ENCODE measurements at regions not wholly inside any gene's neighbourhood (a gene's known extent, or its start where the extent isn't known, plus 50 kb on each side); places are given as distances from the start of the nearest gene placed in this dataset.

DNA sequence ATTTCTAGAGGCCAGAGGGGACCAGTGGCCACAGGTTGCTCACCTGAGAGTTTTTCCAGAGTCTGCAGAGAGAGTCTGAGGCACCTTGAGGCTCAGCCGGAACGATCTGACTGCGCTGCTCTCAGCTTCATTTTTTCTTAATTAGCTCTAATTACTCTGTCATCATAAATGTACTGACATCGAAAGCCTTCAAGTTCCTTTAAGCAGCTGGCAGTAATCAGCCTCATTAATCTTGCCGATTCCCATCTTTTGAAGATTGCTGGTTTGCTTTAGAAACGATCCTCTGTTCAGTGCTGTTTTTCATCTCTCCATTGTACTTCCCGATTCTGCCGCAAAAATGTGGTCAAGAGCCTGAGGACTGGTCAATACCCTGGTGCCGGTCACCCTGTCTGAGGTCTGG, 454.7 kb downstream of the TYW1 start:
- in situ Hi-C loops (cut with HindIII; ENCODE audit: low pct_ligation_motif_present, low sequenced_read_pairs): no loop called here
- Histone ChIP-seq H3K27me3 (replicated peaks) (no peaks in the 10 kb centered on the region), H3K36me3 (replicated peaks) (no peaks in the 10 kb centered on the region), H3K4me3 (ENCODE audit: low read depth, low read length) (no peak overlapping the region), H3K27ac (no peak overlapping the region)
- DNase-seq: no peak
- TF ChIP-seq, protein P1, sequence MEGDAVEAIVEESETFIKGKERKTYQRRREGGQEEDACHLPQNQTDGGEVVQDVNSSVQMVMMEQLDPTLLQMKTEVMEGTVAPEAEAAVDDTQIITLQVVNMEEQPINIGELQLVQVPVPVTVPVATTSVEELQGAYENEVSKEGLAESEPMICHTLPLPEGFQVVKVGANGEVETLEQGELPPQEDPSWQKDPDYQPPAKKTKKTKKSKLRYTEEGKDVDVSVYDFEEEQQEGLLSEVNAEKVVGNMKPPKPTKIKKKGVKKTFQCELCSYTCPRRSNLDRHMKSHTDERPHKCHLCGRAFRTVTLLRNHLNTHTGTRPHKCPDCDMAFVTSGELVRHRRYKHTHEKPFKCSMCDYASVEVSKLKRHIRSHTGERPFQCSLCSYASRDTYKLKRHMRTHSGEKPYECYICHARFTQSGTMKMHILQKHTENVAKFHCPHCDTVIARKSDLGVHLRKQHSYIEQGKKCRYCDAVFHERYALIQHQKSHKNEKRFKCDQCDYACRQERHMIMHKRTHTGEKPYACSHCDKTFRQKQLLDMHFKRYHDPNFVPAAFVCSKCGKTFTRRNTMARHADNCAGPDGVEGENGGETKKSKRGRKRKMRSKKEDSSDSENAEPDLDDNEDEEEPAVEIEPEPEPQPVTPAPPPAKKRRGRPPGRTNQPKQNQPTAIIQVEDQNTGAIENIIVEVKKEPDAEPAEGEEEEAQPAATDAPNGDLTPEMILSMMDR (IDR thresholded peaks at IDR 0.05; ENCODE audit: low read depth, low read length, missing control alignments): no peak

DNA sequence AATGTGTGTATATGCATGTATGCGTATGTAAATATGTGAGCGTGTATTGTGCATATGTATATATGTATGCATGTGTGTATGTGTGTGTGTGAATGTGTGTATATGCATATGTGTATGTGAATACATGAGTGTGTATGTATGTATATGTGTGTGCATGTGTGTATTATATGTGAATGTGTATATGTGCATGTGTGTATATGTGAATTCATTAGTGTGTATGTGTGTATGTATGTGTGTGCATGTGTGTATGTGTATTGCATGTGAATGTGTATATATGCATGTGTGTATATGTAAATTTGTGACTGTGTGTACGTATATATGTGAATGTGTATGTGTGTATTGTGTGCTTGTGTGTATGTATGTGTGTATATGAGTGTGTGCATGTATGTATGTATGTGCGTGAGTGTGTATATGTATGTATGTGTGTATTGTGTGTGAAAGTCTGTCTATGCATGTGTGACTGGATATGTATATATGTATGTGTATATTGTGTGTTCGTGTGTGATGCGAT, 455.9 kb downstream of the TYW1 start:
- no peak overlapping the region for H3K4me3 ChIP-seq (ENCODE audit: low read depth, low read length)
- H3K27me3 ChIP-seq (replicated peaks): no peaks in the 10 kb centered on the region
- H3K36me3 ChIP-seq (replicated peaks): no peaks in the 10 kb centered on the region
- TF ChIP-seq, protein P1 (IDR thresholded peaks at IDR 0.05; ENCODE audit: low read depth, low read length, missing control alignments): no peak
- in situ Hi-C loops (cut with HindIII; ENCODE audit: low pct_ligation_motif_present, low sequenced_read_pairs): no loop called here
- no peak overlapping the region for H3K27ac ChIP-seq
- no peak for DNase-seq

DNA sequence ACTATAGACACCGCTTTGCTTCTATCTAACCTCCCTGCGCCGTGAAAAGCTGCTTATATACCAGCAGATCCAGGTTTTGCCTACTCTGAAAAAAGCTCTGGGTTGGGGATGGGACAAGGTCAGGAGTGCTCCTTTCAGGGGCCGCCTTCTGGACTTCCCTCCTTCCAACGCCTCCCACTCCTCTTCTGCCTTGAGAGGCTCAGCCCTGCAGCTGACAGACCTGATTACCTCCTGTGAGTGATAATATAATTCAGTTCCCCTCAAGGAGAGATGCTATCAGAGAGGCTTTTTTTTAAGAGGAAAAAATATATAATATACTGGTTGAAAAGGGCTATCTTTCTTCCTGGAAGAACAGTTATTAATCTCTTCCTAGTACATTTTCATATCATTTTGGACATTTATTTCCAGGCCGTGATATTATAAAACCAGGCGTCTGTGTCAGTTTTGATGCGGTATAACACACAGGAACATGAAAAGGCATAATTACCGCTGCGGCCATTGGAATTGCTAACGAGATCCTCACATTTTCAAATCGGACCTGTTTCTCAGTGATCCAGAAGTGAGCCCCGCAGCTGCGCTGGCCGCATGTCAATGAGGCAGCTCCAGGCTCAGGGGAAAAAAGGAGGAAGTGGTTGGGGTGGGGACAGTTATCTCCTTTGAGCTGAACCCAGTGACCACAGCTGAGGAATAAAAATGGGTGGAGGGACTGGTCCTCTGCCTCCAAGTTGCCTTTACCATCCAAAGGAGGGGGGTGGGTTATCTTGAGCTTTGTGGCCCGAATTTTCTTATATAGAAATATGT, 457.1 kb downstream of the TYW1 start:
- in situ Hi-C loops (cut with HindIII; ENCODE audit: low pct_ligation_motif_present, low sequenced_read_pairs): no loop called here
- TF ChIP-seq, protein P1 (IDR thresholded peaks at IDR 0.05; ENCODE audit: low read depth, low read length, missing control alignments): no peak
- no peaks in the 10 kb centered on the region for H3K36me3 ChIP-seq (replicated peaks)
- no peaks in the 10 kb centered on the region for H3K27me3 ChIP-seq (replicated peaks)
- H3K27ac ChIP-seq: no peak overlapping the region
- no peak overlapping the region for H3K4me3 ChIP-seq (ENCODE audit: low read depth, low read length)
- DNase-seq: no peak

DNA sequence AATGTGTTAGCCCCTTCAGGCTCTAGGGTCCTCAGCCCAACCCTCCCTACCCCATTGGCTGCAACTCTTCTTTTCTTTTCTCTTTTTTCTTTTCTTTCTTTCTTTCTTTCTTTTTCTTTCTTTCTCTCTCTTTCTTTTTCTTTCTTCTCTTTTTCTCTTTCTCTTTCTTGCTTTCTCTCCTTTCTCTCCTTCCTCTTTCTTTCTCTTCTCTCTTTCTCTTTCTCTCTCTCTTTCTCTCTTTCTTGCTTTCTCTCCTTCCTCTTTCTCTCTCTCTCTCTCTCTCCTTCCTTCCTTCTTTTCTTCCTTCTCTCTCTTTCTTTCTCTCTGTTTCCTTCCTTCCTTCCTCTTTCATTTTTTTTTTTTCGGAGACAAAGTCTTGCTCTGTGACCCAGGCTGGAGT, 458.9 kb downstream of the TYW1 start:
- no peaks in the 10 kb centered on the region for H3K36me3 ChIP-seq (replicated peaks)
- no peak overlapping the region for H3K27ac ChIP-seq
- no peak for DNase-seq
- no peaks in the 10 kb centered on the region for H3K27me3 ChIP-seq (replicated peaks)
- H3K4me3 ChIP-seq (ENCODE audit: low read depth, low read length): no peak overlapping the region
- TF ChIP-seq, protein P1 (IDR thresholded peaks at IDR 0.05; ENCODE audit: low read depth, low read length, missing control alignments): no peak
- in situ Hi-C loops (cut with HindIII; ENCODE audit: low pct_ligation_motif_present, low sequenced_read_pairs): no loop called here

DNA sequence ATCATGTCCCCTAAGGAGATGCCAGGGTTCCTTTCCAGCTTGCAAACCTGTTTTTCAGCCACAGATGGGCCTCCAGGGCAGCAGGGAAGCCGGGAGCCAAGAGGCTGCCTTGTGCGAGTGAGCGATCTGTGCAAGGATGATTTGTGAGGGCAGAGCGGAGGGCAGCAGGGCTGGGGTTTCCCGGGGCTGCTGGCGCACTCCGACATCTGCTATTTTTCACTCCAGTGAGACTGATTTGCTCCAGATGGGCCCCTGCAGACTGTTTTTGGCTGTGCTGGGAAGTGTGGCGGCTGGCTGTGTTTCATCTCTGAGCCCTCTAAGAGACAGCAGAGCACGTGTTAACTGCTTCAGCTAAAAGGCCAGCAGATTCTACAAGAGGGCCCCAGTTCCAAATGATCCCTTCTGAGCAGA, 466.2 kb downstream of the TYW1 start:
- in situ Hi-C loops (cut with HindIII; ENCODE audit: low pct_ligation_motif_present, low sequenced_read_pairs): no loop called here
- H3K36me3 ChIP-seq (replicated peaks): no peaks in the 10 kb centered on the region
- H3K4me3 ChIP-seq (ENCODE audit: low read depth, low read length): no peak overlapping the region
- TF ChIP-seq, protein P1 (IDR thresholded peaks at IDR 0.05; ENCODE audit: low read depth, low read length, missing control alignments): no peak
- no peak overlapping the region for H3K27ac ChIP-seq
- DNase-seq: no peak
- no peaks in the 10 kb centered on the region for H3K27me3 ChIP-seq (replicated peaks)
